ENCODE measurements at regions not wholly inside any gene's neighbourhood (a gene's known extent, or its start where the extent isn't known, plus 50 kb on each side); places are given as distances from the start of the nearest gene placed in this dataset.
A peak's percentile ranks its signal among the peaks of the same experiment; 100 is the strongest.

- no peak for DNase-seq
Measured at GRCh38 chr9:89887286-89887685, 282.5 kb downstream of the GADD45G start.

GRCh38 chr9:89888233-89888632 is 283.4 kb downstream of the GADD45G start:
- no peak for DNase-seq

- DNase-seq: no peak
Measured at GRCh38 chr9:89888677-89889076, 283.9 kb downstream of the GADD45G start.

GRCh38 chr9:89889865-89890264 is 285.1 kb downstream of the GADD45G start:
- no peak for DNase-seq

- DNase-seq: no peak
Measured at GRCh38 chr9:89890326-89890980, 285.6 kb downstream of the GADD45G start.

GRCh38 chr9:89891221-89891590 is 286.4 kb downstream of the GADD45G start:
- no peak for DNase-seq

- no peak for DNase-seq
Measured at GRCh38 chr9:89891591-89892304, 286.9 kb downstream of the GADD45G start.

- DNase-seq: no peak
Measured at GRCh38 chr9:89892920-89893319, 288.1 kb downstream of the GADD45G start.

- no peak for DNase-seq
Measured at GRCh38 chr9:89893886-89894285, 289.1 kb downstream of the GADD45G start.

- DNase-seq: no peak
Measured at GRCh38 chr9:89896806-89897340, 292.1 kb downstream of the GADD45G start.

GRCh38 chr9:89899573-89899972 is 294.8 kb downstream of the GADD45G start:
- DNase-seq: no peak

GRCh38 chr9:89901920-89902319 is 297.1 kb downstream of the GADD45G start:
- DNase-seq: no peak

- no peak for DNase-seq
Measured at GRCh38 chr9:89902450-89903140, 297.8 kb downstream of the GADD45G start.

GRCh38 chr9:89903141-89903475 is 298.3 kb downstream of the GADD45G start:
- DNase-seq: no peak

GRCh38 chr9:89905606-89906338 is 301.0 kb downstream of the GADD45G start:
- DNase-seq: no peak

- no peak for DNase-seq
Measured at GRCh38 chr9:89911721-89912604, 307.2 kb downstream of the GADD45G start.

GRCh38 chr9:89912605-89912953 is 307.8 kb downstream of the GADD45G start:
- no peak for DNase-seq

GRCh38 chr9:89915187-89915586 is 310.4 kb downstream of the GADD45G start:
- DNase-seq: no peak

- no peak for DNase-seq
Measured at GRCh38 chr9:89916001-89916597, 311.3 kb downstream of the GADD45G start.

- DNase-seq: no peak
Measured at GRCh38 chr9:89917861-89918260, 313.0 kb downstream of the GADD45G start.

GRCh38 chr9:89919171-89919681 is 314.4 kb downstream of the GADD45G start:
- DNase-seq: peak; percentile 59

- DNase-seq: no peak
Measured at GRCh38 chr9:89920131-89920530, 315.3 kb downstream of the GADD45G start.
